GM23248 (cell line): ENCODE measurements at regions not wholly inside any gene's neighbourhood (a gene's known extent, or its start where the extent isn't known, plus 50 kb on each side); places are given as distances from the start of the nearest gene placed in this dataset.
A peak's percentile ranks its signal among the peaks of the same experiment; 100 is the strongest.

Experiments used
- DNase-seq: peaks from one replicate; pipeline ENCODE4 v3.0.0-alpha.2; 2015
- H2AFZ ChIP-seq: fragments of 200-600 bp; sonication (generic); 2 replicates; pipeline ENCODE4 v1.6.1; 2016; ENCODE audit warnings: antibody characterized with exemption
- H3F3A ChIP-seq: fragments of 200-600 bp; sonication (generic); 2 replicates; pipeline ENCODE4 v1.6.1; 2016; ENCODE audit warnings: mild to moderate bottlenecking, antibody characterized with exemption, mixed run types; ENCODE audit not compliant: insufficient read depth
- H3K27ac ChIP-seq: fragments of 200-600 bp; sonication (generic); 2 replicates; pipeline ENCODE4 v1.5.1; 2016; ENCODE audit warnings: mild to moderate bottlenecking
- H3K27me3 ChIP-seq: fragments of 200-600 bp; sonication (generic); replicated peaks from 2 replicates; pipeline ENCODE4 v1.6.1; 2016; ENCODE audit warnings: mild to moderate bottlenecking; ENCODE audit not compliant: insufficient read depth
- H3K36me3 ChIP-seq: fragments of 200-600 bp; sonication (generic); 2 replicates; pipeline ENCODE4 v1.6.1; 2016; ENCODE audit warnings: low read depth, mild to moderate bottlenecking
- H3K4me1 ChIP-seq: fragments of 200-600 bp; sonication (generic); 2 replicates; pipeline ENCODE4 v1.6.1; 2016; ENCODE audit warnings: mild to moderate bottlenecking; ENCODE audit not compliant: insufficient read depth
- H3K4me2 ChIP-seq: fragments of 200-600 bp; sonication (generic); one replicate; pipeline ENCODE4 v1.6.1; 2016; ENCODE audit warnings: mild to moderate bottlenecking; ENCODE audit not compliant: unreplicated experiment
- H3K4me3 ChIP-seq: fragments of 200-600 bp; sonication (generic); 2 replicates; pipeline ENCODE4 v1.5.1; 2016; ENCODE audit warnings: mild to moderate bottlenecking
- H3K79me2 ChIP-seq: fragments of 200-600 bp; sonication (generic); 2 replicates; pipeline ENCODE4 v1.6.1; 2016; ENCODE audit warnings: mild to moderate bottlenecking; ENCODE audit not compliant: insufficient read depth
- H3K9ac ChIP-seq: fragments of 200-600 bp; sonication (generic); 2 replicates; pipeline ENCODE4 v1.6.1; 2016; ENCODE audit warnings: mild to moderate bottlenecking
- H3K9me2 ChIP-seq: fragments of 200-600 bp; sonication (generic); 2 replicates; pipeline ENCODE4 v1.6.1; 2016; ENCODE audit warnings: mixed run types, mild to moderate bottlenecking, moderate library complexity; ENCODE audit not compliant: insufficient read depth
- H3K9me3 ChIP-seq: fragments of 200-600 bp; sonication (generic); one replicate; pipeline ENCODE4 v1.6.1; 2017; ENCODE audit warnings: low read depth
- H4K20me1 ChIP-seq: fragments of 200-600 bp; sonication (generic); 2 replicates; pipeline ENCODE4 v1.6.0; 2016; ENCODE audit not compliant: insufficient read depth
- EZH2 ChIP-seq: fragments of 200-600 bp; sonication (generic); IDR thresholded peaks from 2 replicates; pipeline ENCODE4 v1.6.1; 2018; ENCODE audit warnings: antibody characterized with exemption, mild to moderate bottlenecking; ENCODE audit not compliant: insufficient read depth, poor library complexity, severe bottlenecking
- EZH2phosphoT487 ChIP-seq: fragments of 200-600 bp; sonication (generic); IDR thresholded peaks from 2 replicates; pipeline ENCODE4 v1.6.1; 2018; ENCODE audit warnings: antibody characterized with exemption, moderate library complexity, mild to moderate bottlenecking, low read depth; ENCODE audit not compliant: insufficient read depth
- WGBS, 2 experiments: methylation state at CpG; one replicate each; pipeline ENCODE4 v1.1.6; 2015 to 2017; ENCODE audit warnings: low lambda C conversion rate in 2 of 2, low coverage in 1 of 2; ENCODE audit errors: missing lambda C conversion rate in 2 of 2; 5-methylcytosine and 5-hydroxymethylcytosine counted together
- in situ Hi-C: fragments of 300-500 bp; cut with MboI; formaldehyde crosslinking; loops from 2 replicates; pipeline ENCODE4 v1.15.0; 2020

DNA sequence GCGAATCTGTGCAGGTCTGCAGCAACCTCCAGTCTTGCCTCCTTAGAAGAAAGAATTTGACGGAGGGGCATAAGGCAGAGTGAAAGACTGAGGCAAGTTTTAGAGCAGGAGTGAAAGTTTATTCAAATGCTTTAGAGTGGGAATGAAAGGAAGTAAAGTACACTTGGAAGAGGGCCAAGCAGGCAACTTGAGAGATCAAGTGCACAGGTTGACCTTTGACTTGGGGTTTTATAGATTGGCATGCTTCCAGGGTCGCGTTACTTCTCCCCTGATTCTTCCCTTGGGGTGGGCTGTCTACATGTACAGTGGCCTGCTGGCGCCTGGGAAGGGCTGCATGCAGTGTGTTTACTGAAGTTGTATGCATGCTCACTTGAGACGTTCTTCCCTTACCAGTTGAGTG lies 127.2 kb upstream of the FER start:
- no peak overlapping the region for H2AFZ ChIP-seq
- DNase-seq, result no peak
- in situ Hi-C loops, result no loop called here
- H3K79me2 ChIP-seq, result no peaks in the 10 kb centered on the region
- H3K27ac ChIP-seq, result no peak overlapping the region
- no peaks in the 10 kb centered on the region for H3K9me2 ChIP-seq
- H3K4me3 ChIP-seq, result no peak overlapping the region
- 64 to 65% methylated on average over 6 of the region's 6 CpGs for WGBS, 2 experiments
- no peaks in the 10 kb centered on the region for H3K27me3 ChIP-seq
- no peak overlapping the region for H3K4me2 ChIP-seq
- H3K9ac ChIP-seq, result no peak overlapping the region
- no peaks in the 10 kb centered on the region for H3K36me3 ChIP-seq
- no peaks in the 10 kb centered on the region for H3K9me3 ChIP-seq
- H3K4me1 ChIP-seq, result no peaks in the 10 kb centered on the region
- no peaks in the 10 kb centered on the region for H3F3A ChIP-seq
- TF ChIP-seq EZH2phosphoT487 (no peak), EZH2 (no peak)
- no peaks in the 10 kb centered on the region for H4K20me1 ChIP-seq

DNA sequence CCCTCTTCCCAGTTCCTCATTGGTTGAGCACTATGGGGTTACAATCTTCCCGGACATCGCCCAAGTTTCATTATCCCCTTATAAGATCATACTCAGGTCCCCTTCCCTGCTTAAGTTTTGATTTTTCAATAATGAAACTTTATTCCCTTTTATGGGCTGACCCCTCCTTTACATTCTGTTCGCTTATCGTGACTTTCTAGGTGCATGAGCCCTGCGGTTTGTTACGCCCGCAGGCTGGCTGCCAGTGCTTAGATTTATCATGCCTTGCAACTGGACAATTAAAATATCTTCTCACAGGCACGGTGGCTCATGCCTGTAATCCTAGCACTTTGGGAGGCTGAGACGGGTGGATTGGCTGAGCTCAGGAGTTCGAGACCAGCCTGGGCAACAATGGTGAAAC lies 127.9 kb upstream of the FER start:
- WGBS, 2 experiments, result 83 to 89% methylated on average over 10 of the region's 10 CpGs
- Histone ChIP-seq H3K9me2 (no peaks in the 10 kb centered on the region), H3K27ac (no peak overlapping the region), H3K4me1 (peaks cover 7% of the 10 kb centered on the region), H3K27me3 (no peaks in the 10 kb centered on the region), H4K20me1 (no peaks in the 10 kb centered on the region), H3K79me2 (no peaks in the 10 kb centered on the region), H3K4me2 (no peak overlapping the region), H3K9me3 (no peaks in the 10 kb centered on the region), H3K36me3 (no peaks in the 10 kb centered on the region), H3K9ac (no peak overlapping the region), H3K4me3 (no peak overlapping the region), H2AFZ (no peak overlapping the region), H3F3A (no peaks in the 10 kb centered on the region)
- TF ChIP-seq EZH2phosphoT487 (no peak), EZH2 (no peak)
- no peak for DNase-seq
- in situ Hi-C loops, result no loop called here

DNA sequence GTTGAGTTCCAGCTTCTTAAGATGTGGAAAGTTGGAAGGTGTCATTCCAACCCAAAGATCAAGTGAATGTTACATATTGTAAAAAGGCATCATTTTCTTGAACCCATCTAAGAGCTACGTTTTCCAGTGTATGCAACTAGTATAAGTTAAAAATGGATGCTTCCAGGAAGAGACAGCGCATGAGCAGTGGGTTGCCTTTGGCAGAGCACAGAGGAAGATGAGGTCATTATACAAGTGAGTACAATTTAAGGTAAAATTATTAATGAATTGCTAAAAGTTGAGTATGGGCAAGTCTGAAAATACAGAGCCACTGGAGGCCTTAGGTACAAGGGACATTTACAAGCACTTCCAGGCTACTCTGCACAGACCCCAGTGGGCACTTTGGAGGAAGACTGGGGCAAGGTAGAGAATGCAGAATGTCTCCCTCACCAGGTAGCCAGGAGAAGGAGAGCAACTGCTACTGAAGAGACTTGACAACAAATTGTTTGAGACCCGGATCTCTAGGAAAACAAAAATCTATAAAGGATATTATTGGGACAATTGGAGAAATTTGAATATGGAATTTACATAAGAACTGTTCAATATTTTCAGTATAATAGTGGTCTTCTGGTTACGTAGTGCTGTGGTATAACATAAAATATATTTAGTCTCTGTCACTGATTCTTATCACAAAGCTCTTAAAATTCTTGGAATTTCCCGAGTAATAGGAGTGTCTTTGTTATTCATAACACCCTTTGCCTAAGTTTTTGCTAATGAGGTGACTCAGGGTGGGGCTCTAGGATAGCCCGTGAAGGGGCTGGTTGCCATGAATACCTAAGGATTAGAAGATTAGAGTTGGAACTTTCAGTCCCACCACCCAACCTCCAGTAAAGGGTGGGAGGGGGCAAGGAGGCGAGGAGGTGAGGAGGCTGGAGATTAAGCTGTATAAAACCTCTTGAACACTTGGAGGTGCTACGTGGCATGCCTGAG lies 129.9 kb upstream of the FER start:
- Histone ChIP-seq H4K20me1 (no peaks in the 10 kb centered on the region), H3K9me3 (no peaks in the 10 kb centered on the region), H3K4me3 (no peak overlapping the region), H3K27me3 (no peaks in the 10 kb centered on the region), H3K4me1 (peaks cover 7% of the 10 kb centered on the region), H3K9ac (no peak overlapping the region), H3K9me2 (no peaks in the 10 kb centered on the region), H3K27ac (no peak overlapping the region), H3K4me2 (no peak overlapping the region), H3K79me2 (no peaks in the 10 kb centered on the region), H3K36me3 (no peaks in the 10 kb centered on the region), H3F3A (no peaks in the 10 kb centered on the region), H2AFZ (no peak overlapping the region)
- TF ChIP-seq EZH2phosphoT487 (no peak), EZH2 (no peak)
- in situ Hi-C loops, result no loop called here
- no peak for DNase-seq
- WGBS, 2 experiments, result 73 to 78% methylated on average over 8 of the region's 8 CpGs

DNA sequence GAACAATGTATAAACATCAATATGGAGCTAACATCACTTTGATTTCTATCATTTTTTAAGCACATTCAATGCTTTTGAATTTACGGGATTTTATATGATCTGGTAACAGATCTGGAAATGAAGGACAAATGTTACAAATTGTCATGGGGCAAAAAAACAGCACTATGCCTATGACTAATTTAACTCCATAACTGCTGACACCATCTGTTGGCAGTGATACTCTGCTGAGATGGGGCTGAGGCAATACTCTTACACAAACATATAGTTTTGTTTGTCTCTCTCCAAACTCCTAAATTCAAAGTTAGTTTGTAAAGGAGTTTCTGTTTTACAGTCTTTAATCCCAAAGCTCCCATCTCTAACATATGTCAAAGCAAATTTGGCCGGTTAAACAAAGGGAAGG lies 132.5 kb upstream of the FER start:
- Histone ChIP-seq H3K9me3 (no peaks in the 10 kb centered on the region), H3K9me2 (no peaks in the 10 kb centered on the region), H3F3A (no peaks in the 10 kb centered on the region), H4K20me1 (no peaks in the 10 kb centered on the region), H3K36me3 (no peaks in the 10 kb centered on the region), H3K4me2 (peak overlapping the region; percentile 12), H3K9ac (no peak overlapping the region), H3K27me3 (no peaks in the 10 kb centered on the region), H3K27ac (no peak overlapping the region), H3K79me2 (no peaks in the 10 kb centered on the region), H2AFZ (no peak overlapping the region), H3K4me1 (peaks cover 7% of the 10 kb centered on the region), H3K4me3 (no peak overlapping the region)
- peak; percentile 67 for DNase-seq
- 5% methylated on average over 2 of the region's 2 CpGs for WGBS, 2 experiments
- in situ Hi-C loops, result no loop called here
- no peak for TF ChIP-seq EZH2
- TF ChIP-seq EZH2phosphoT487, result no peak
